ENCODE measurements at regions not wholly inside any gene's neighbourhood (a gene's known extent, or its start where the extent isn't known, plus 50 kb on each side); places are given as distances from the start of the nearest gene placed in this dataset.
"Not testable (repeated sequence)": the region's sequence is repeated elsewhere in the genome, so short reads cannot be mapped to it uniquely, and the experiment has no call there.

- DNase-seq = no peak
Measured at GRCh38 chr4:116099596-116099995, 985.8 kb downstream of the TRAM1L1 start.

- DNase-seq = not testable (repeated sequence)
Measured at GRCh38 chr4:116097353-116097752, 983.9 kb upstream of the NDST4 start.

- DNase-seq = no peak
Measured at GRCh38 chr4:116092961-116093360, 979.5 kb upstream of the NDST4 start.

- no peak for DNase-seq
Measured at GRCh38 chr4:116088771-116089170, 975.4 kb upstream of the NDST4 start.

- DNase-seq = no peak
Measured at GRCh38 chr4:116082808-116083366, 969.5 kb upstream of the NDST4 start.

- no peak for DNase-seq
Measured at GRCh38 chr4:116073051-116073450, 959.6 kb upstream of the NDST4 start.

- no peak for DNase-seq
Measured at GRCh38 chr4:116070283-116070682, 956.9 kb upstream of the NDST4 start.

GRCh38 chr4:116066711-116067245, 953.4 kb upstream of the NDST4 start:
- DNase-seq = no peak

GRCh38 chr4:116064331-116064730, 950.9 kb upstream of the NDST4 start:
- no peak for DNase-seq

- DNase-seq = no peak
Measured at GRCh38 chr4:116059361-116059760, 945.9 kb upstream of the NDST4 start.

- no peak for DNase-seq
Measured at GRCh38 chr4:116058129-116058528, 944.7 kb upstream of the NDST4 start.

GRCh38 chr4:116055857-116056827, 942.7 kb upstream of the NDST4 start:
- DNase-seq = no peak

- no peak for DNase-seq
Measured at GRCh38 chr4:116027311-116027710, 913.9 kb upstream of the NDST4 start.

GRCh38 chr4:116024954-116025708, 911.7 kb upstream of the NDST4 start:
- no peak for DNase-seq

GRCh38 chr4:116023049-116023448, 909.6 kb upstream of the NDST4 start:
- no peak for DNase-seq

- no peak for DNase-seq
Measured at GRCh38 chr4:116020141-116020722, 906.8 kb upstream of the NDST4 start.

GRCh38 chr4:116018831-116019230, 905.4 kb upstream of the NDST4 start:
- no peak for DNase-seq

GRCh38 chr4:116016201-116016600, 902.8 kb upstream of the NDST4 start:
- DNase-seq = no peak

GRCh38 chr4:116015549-116015948, 902.1 kb upstream of the NDST4 start:
- no peak for DNase-seq

- no peak for DNase-seq
Measured at GRCh38 chr4:116015062-116015461, 901.6 kb upstream of the NDST4 start.

GRCh38 chr4:116010923-116011322, 897.5 kb upstream of the NDST4 start:
- no peak for DNase-seq

- DNase-seq = no peak
Measured at GRCh38 chr4:116005806-116006088, 892.3 kb upstream of the NDST4 start.
